GM12801 (cell line): ENCODE measurements at regions not wholly inside any gene's neighbourhood (a gene's known extent, or its start where the extent isn't known, plus 50 kb on each side); places are given as distances from the start of the nearest gene placed in this dataset.

Experiments
- CTCF ChIP-seq: IDR thresholded peaks from one replicate; pipeline ENCODE4 v1.5.1; 2011; ENCODE audit warnings: control low read depth; ENCODE audit not compliant: insufficient read length; ENCODE audit errors: extremely low read depth

GRCh38 chr15:36389107-36389506 lies 190.3 kb upstream of the CDIN1 start:
- no peak for TF ChIP-seq CTCF

GRCh38 chr15:36390491-36390890 lies 188.9 kb upstream of the CDIN1 start:
- TF ChIP-seq CTCF: no peak

GRCh38 chr15:36392676-36393266 lies 186.7 kb upstream of the CDIN1 start:
- no peak for TF ChIP-seq CTCF

GRCh38 chr15:36398212-36398611 lies 181.2 kb upstream of the CDIN1 start:
- TF ChIP-seq CTCF: no peak

- TF ChIP-seq CTCF: no peak
Observed at GRCh38 chr15:36399276-36399675, 180.2 kb upstream of the CDIN1 start.

- TF ChIP-seq CTCF: no peak
Observed at GRCh38 chr15:36400936-36401585, 178.4 kb upstream of the CDIN1 start.

- TF ChIP-seq CTCF: no peak
Observed at GRCh38 chr15:36401586-36401966, 177.8 kb upstream of the CDIN1 start.

- TF ChIP-seq CTCF: no peak
Observed at GRCh38 chr15:36403351-36403750, 176.1 kb upstream of the CDIN1 start.
